ENCODE measurements at regions not wholly inside any gene's neighbourhood (a gene's known extent, or its start where the extent isn't known, plus 50 kb on each side); places are given as distances from the start of the nearest gene placed in this dataset.
"Not testable (repeated sequence)": the region's sequence is repeated elsewhere in the genome, so short reads cannot be mapped to it uniquely, and the experiment has no call there.

- not testable (repeated sequence) for TF ChIP-seq CTCF (conservative IDR thresholded peaks at IDR 0.05; ENCODE audit: low read depth, low read length); ELK1 (IDR thresholded peaks at IDR 0.05; ENCODE audit: borderline replicate concordance, low read depth, low read length); MXI1 (IDR thresholded peaks at IDR 0.05; ENCODE audit: borderline replicate concordance, low read depth, low read length); POLR2A (IDR thresholded peaks at IDR 0.05; ENCODE audit: low read depth, low read length); USF2 (IDR thresholded peaks at IDR 0.05; ENCODE audit: low read depth, low read length); BHLHE40 (IDR thresholded peaks at IDR 0.05; ENCODE audit: low read depth, low read length); SMC3 (IDR thresholded peaks at IDR 0.05; ENCODE audit: low read depth, low read length); RCOR1 (IDR thresholded peaks at IDR 0.05; ENCODE audit: insufficient replicate concordance, low read length); MAZ (IDR thresholded peaks at IDR 0.05; ENCODE audit: borderline replicate concordance, low read depth, low read length); MAFK (IDR thresholded peaks at IDR 0.05; ENCODE audit: low read depth, low read length); RFX5 (IDR thresholded peaks at IDR 0.05; ENCODE audit: low read depth, low read length); RAD21 (IDR thresholded peaks at IDR 0.05; ENCODE audit: low read length); NFE2L2 (IDR thresholded peaks at IDR 0.05; ENCODE audit: low read depth, low read length); CHD1 (IDR thresholded peaks at IDR 0.05; ENCODE audit: low read depth, low read length)
Measured at GRCh38 chrX:66992077-66992476, 353.2 kb upstream of the EDA2R start.
